LHCN-M2 (cell line): ENCODE measurements at regions not wholly inside any gene's neighbourhood (a gene's known extent, or its start where the extent isn't known, plus 50 kb on each side); places are given as distances from the start of the nearest gene placed in this dataset.

ENCODE experiments used
- DNase-seq: peaks from one replicate; pipeline ENCODE4 v3.0.0-alpha.2; 2012; ENCODE audit warnings: low read depth

DNA sequence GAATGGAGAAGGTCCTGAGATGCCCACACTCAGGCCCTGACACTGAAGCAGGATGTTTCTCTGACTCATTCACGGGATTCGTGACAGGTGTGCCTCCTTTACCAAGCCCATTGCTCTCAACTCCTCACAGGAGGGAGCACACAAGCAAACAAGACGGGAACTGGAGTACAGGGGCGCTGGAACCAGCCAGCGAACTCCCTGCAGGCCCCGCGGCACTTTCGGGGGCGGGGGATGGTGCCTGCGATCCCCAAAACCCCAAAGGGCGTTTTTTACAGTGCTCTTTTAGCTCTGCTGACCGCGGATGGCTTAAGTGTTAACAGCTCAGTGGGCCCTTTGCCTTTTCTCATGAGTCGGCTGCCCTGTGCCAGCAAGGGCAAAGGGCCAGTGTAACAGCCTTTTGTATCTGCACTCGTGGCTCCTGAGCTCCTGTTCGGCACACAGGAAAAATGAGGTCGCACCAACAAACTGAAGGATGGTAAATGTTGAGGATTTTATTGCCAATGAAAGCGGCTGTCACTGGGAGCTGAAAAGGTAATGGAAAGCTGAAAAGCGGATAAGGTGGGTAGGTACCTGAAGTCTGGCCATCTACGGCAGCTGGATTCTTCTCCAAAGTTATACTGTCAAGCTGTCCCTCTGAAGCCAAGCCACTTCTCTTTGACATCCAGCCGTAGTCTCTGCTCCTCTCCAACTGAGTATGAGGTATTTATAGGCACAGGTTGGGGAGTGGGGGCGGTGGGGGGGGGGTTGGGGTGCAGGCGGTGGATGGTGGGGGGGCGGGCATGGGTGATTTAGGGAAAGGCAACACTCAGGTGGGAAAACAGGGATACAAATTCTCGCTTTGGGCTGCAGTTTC is 65.0 kb upstream of the TRPC4 start:
- peak; percentile 8 for DNase-seq

GRCh38 chr13:37929308-37929707 is 59.7 kb upstream of the TRPC4 start:
- no peak for DNase-seq

DNA sequence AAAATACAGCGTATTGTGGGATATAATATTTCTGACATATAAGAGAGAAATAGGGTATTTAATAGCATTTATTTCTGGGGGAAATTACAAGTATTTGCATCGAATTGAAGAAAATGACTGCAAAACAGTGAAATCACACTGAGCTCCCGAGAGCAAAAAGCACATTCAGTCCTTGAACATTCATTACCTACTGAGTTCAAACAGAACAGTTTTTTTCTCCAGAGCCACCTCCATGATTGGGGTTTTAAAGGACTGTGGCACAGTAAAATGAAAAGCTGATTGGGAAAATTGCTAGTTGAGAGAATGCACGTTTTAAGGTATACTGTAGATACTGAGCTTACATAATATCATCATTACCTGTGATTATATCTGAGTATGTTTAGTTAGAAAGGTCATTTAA is 58.0 kb upstream of the TRPC4 start:
- DNase-seq, result no peak

- no peak for DNase-seq
These were observed 56.4 kb upstream of the TRPC4 start for GRCh38 chr13:37925878-37926473.

DNA sequence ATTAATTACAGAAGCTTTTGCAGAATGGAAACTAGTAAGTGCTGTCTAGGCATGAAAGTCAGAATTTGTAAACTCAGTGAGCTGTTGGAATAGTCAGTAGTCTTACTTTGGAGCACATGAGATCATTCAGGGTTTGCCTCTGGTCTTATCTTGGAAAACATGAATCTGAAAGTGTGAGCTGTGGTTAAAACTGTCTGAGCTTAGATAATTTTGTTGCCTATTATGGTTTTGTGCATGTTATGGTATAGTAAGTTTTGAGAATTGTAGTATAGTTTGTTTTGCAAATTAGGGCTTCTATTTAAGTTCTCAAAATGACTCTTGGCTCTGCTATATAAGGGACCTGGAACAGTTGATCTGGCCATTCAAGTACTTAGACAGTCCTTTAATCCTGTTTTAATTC is 53.7 kb upstream of the TRPC4 start:
- DNase-seq, result no peak

- DNase-seq, result no peak
These were observed 49.8 kb upstream of the TRPC4 start for GRCh38 chr13:37919329-37919880.
